Nephron (organoid): ENCODE measurements at regions not wholly inside any gene's neighbourhood (a gene's known extent, or its start where the extent isn't known, plus 50 kb on each side); places are given as distances from the start of the nearest gene placed in this dataset.
A peak's percentile ranks its signal among the peaks of the same experiment; 100 is the strongest.
"Not testable (repeated sequence)": the region's sequence is repeated elsewhere in the genome, so short reads cannot be mapped to it uniquely, and the experiment has no call there.

Experiments used
- H3K27ac Mint-ChIP-seq, 3 experiments: 2 replicates each; pipeline ENCODE4 v1.8.0; 2020; ENCODE audit warnings: mixed read lengths in 3 of 3, mild to moderate bottlenecking in 2 of 3, moderate library complexity in 1 of 3
- H3K27me3 Mint-ChIP-seq: 2 replicates; pipeline ENCODE4 v1.8.0; 2021; ENCODE audit warnings: low read depth, mild to moderate bottlenecking, moderate library complexity, mixed read lengths
- H3K36me3 Mint-ChIP-seq: 2 replicates; pipeline ENCODE4 v1.8.0; 2020; ENCODE audit warnings: low read depth, mixed read lengths
- H3K4me1 Mint-ChIP-seq: 2 replicates; pipeline ENCODE4 v1.8.0; 2020; ENCODE audit warnings: mixed read lengths
- H3K4me3 Mint-ChIP-seq, 3 experiments: 2 replicates each; pipeline ENCODE4 v1.8.0; 2020; ENCODE audit warnings: mild to moderate bottlenecking in 3 of 3, mixed read lengths in 3 of 3, moderate library complexity in 2 of 3
- H3K9me3 Mint-ChIP-seq: 2 replicates; pipeline ENCODE4 v1.8.0; 2020; ENCODE audit warnings: mixed read lengths
- CTCF ChIP-seq, 3 experiments: fragments of 200-600 bp; sonication (generic); IDR thresholded peaks; one replicate each; pipeline ENCODE4 v1.5.0; 2021; ENCODE audit warnings: antibody characterized with exemption in 3 of 3; ENCODE audit not compliant: unreplicated experiment in 3 of 3

GRCh38 chr10:27328946-27329345 is 88.3 kb upstream of the ACBD5 start:
- no peak for TF ChIP-seq CTCF (IDR thresholded peaks at IDR 0.05; ENCODE audit: unreplicated experiment in 3 of 3)
- Mint-ChIP-seq H3K36me3 (no peaks in the 10 kb centered on the region), H3K27me3 (no peaks in the 10 kb centered on the region), H3K4me1 (no peaks in the 10 kb centered on the region), H3K27ac (no peak overlapping the region), H3K9me3 (no peaks in the 10 kb centered on the region), H3K4me3 (no peak overlapping the region)

- not testable (repeated sequence) for H3K36me3 Mint-ChIP-seq, H3K27ac Mint-ChIP-seq, H3K9me3 Mint-ChIP-seq, H3K4me1 Mint-ChIP-seq, H3K4me3 Mint-ChIP-seq, H3K27me3 Mint-ChIP-seq
These were observed 86.2 kb upstream of the ACBD5 start for GRCh38 chr10:27326748-27327147.

GRCh38 chr10:27319752-27320431 is 79.3 kb upstream of the ACBD5 start:
- no peaks in the 10 kb centered on the region for H3K9me3 Mint-ChIP-seq
- H3K4me3 Mint-ChIP-seq = no peak overlapping the region
- TF ChIP-seq CTCF (IDR thresholded peaks at IDR 0.05; ENCODE audit: unreplicated experiment in 3 of 3) = no peak
- no peaks in the 10 kb centered on the region for H3K4me1 Mint-ChIP-seq
- no peaks in the 10 kb centered on the region for H3K27me3 Mint-ChIP-seq
- H3K27ac Mint-ChIP-seq = no peak overlapping the region
- no peaks in the 10 kb centered on the region for H3K36me3 Mint-ChIP-seq

GRCh38 chr10:27319139-27319538 is 78.5 kb upstream of the ACBD5 start:
- not testable (repeated sequence) for H3K9me3 Mint-ChIP-seq, H3K27me3 Mint-ChIP-seq, H3K4me3 Mint-ChIP-seq, H3K27ac Mint-ChIP-seq, H3K36me3 Mint-ChIP-seq, H3K4me1 Mint-ChIP-seq

GRCh38 chr10:27315082-27315481 is 74.5 kb upstream of the ACBD5 start:
- H3K4me1 Mint-ChIP-seq, H3K36me3 Mint-ChIP-seq, H3K4me3 Mint-ChIP-seq, H3K27me3 Mint-ChIP-seq, H3K27ac Mint-ChIP-seq, H3K9me3 Mint-ChIP-seq: not testable (repeated sequence)

- not testable (repeated sequence) for H3K4me1 Mint-ChIP-seq, H3K36me3 Mint-ChIP-seq, H3K27me3 Mint-ChIP-seq
These were observed 73.0 kb upstream of the ACBD5 start for GRCh38 chr10:27313586-27313985.

GRCh38 chr10:27312854-27313253 is 72.3 kb upstream of the ACBD5 start:
- no peak for TF ChIP-seq CTCF (IDR thresholded peaks at IDR 0.05; ENCODE audit: unreplicated experiment in 3 of 3)
- no peaks in the 10 kb centered on the region for H3K9me3 Mint-ChIP-seq
- H3K36me3 Mint-ChIP-seq = no peaks in the 10 kb centered on the region
- no peaks in the 10 kb centered on the region for H3K27me3 Mint-ChIP-seq
- no peaks in the 10 kb centered on the region for H3K4me1 Mint-ChIP-seq
- no peak overlapping the region for H3K4me3 Mint-ChIP-seq
- no peak overlapping the region for H3K27ac Mint-ChIP-seq

More at GRCh38 chr10:27313586-27313985, 73.0 kb upstream of the ACBD5 start:
- H3K9me3 Mint-ChIP-seq, H3K4me3 Mint-ChIP-seq: not testable (repeated sequence)
- peak overlapping the region in 1 of 3 experiments; percentile 49 for H3K27ac Mint-ChIP-seq

- not testable (repeated sequence) for H3K27me3 Mint-ChIP-seq, H3K9me3 Mint-ChIP-seq, H3K36me3 Mint-ChIP-seq
These were observed 71.2 kb upstream of the ACBD5 start for GRCh38 chr10:27311809-27312208.

GRCh38 chr10:27298522-27298850 is 57.9 kb upstream of the ACBD5 start:
- H3K36me3 Mint-ChIP-seq, H3K4me3 Mint-ChIP-seq, H3K4me1 Mint-ChIP-seq, H3K27me3 Mint-ChIP-seq, H3K27ac Mint-ChIP-seq: not testable (repeated sequence)
- H3K9me3 Mint-ChIP-seq = peaks cover 15% of the 10 kb centered on the region

More at GRCh38 chr10:27311809-27312208, 71.2 kb upstream of the ACBD5 start:
- not testable (repeated sequence) for H3K27ac Mint-ChIP-seq, H3K4me1 Mint-ChIP-seq, H3K4me3 Mint-ChIP-seq
